BJ (cell line): ENCODE measurements at regions not wholly inside any gene's neighbourhood (a gene's known extent, or its start where the extent isn't known, plus 50 kb on each side); places are given as distances from the start of the nearest gene placed in this dataset.
"Not testable (repeated sequence)": the region's sequence is repeated elsewhere in the genome, so short reads cannot be mapped to it uniquely, and the experiment has no call there.

Experiments used
- CTCF ChIA-PET: fragments of 350-600 bp; formaldehyde crosslinking; extraction: SDS; loops from one replicate; lab custom pipeline; 2021; ENCODE audit warnings: antibody characterized with exemption, inconsistent platforms; lab: Yijun Ruan, JAX
- POLR2A ChIA-PET: fragments of 300-600 bp; sonication (Branson Sonifier 250); formaldehyde crosslinking; extraction: SDS; loops from one replicate; lab custom pipeline; 2021; ENCODE audit warnings: antibody characterized with exemption; lab: Charles Lee
- DNase-seq: peaks from one replicate; pipeline ENCODE4 v3.0.0-alpha.2; 2011; ENCODE audit warnings: low read depth
- H3K27me3 ChIP-seq: 2 replicates; pipeline ENCODE4 v1.6.0; 2011; ENCODE audit warnings: low read length; ENCODE audit not compliant: control insufficient read depth, insufficient read depth
- H3K36me3 ChIP-seq: 2 replicates; pipeline ENCODE4 v1.5.1; 2011; ENCODE audit warnings: low read length; ENCODE audit not compliant: control insufficient read depth, insufficient read depth
- H3K4me3 ChIP-seq: 2 replicates; pipeline ENCODE4 v1.5.1; 2011; ENCODE audit warnings: low read depth, mild to moderate bottlenecking, control low read depth, low read length
- TF ChIP-seq, protein P1 (sequence below): IDR thresholded peaks from 2 replicates; pipeline ENCODE4 v1.5.1; 2011; ENCODE audit warnings: low read depth, mild to moderate bottlenecking, control low read depth, inconsistent platforms, low read length, moderate library complexity; ENCODE audit not compliant: insufficient read depth

DNA sequence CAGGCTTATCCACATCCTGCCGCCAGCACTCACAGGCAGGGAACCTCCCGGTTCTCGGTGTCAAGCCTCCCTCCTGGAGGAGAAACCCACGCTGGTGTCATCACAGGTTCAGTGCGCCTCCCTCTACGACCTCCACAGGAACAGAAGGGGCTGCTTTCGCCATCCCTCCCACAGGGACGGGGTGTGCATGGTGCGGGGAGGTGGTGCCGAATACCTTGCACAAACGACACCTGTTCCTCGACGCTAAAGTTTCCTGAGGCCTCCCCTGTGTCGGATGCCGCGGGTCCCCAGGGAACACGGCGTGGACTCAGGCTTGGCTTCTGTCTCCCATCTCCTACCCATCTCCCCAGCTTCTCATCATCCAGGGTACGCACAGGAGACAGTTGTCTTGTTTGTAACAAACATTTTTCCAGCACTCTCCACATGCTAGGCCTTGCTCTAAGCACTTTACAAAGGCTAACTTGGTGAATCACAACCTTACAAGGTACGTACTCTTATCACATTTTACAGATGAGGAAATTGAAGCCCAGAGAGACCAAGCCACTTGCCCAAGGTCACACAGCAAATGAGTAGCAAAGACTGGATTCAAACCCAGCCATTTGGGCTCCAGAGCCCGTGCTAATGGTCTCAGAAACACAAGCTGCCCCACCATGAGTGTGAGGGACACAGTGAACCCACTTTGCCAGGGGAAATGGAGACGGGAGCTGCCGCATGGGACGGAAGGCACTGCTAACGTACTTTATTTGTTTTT is 271.6 kb downstream of the C16orf95 start:
- POLR2A ChIA-PET = no interaction called here
- CTCF ChIA-PET = interaction anchor here (0.6 kb wide), 1 partner anchor 246 kb away, joined by 3 read pairs; no protein-coding TSS in a partner anchor
- TF ChIP-seq, protein P1, sequence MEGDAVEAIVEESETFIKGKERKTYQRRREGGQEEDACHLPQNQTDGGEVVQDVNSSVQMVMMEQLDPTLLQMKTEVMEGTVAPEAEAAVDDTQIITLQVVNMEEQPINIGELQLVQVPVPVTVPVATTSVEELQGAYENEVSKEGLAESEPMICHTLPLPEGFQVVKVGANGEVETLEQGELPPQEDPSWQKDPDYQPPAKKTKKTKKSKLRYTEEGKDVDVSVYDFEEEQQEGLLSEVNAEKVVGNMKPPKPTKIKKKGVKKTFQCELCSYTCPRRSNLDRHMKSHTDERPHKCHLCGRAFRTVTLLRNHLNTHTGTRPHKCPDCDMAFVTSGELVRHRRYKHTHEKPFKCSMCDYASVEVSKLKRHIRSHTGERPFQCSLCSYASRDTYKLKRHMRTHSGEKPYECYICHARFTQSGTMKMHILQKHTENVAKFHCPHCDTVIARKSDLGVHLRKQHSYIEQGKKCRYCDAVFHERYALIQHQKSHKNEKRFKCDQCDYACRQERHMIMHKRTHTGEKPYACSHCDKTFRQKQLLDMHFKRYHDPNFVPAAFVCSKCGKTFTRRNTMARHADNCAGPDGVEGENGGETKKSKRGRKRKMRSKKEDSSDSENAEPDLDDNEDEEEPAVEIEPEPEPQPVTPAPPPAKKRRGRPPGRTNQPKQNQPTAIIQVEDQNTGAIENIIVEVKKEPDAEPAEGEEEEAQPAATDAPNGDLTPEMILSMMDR = no peak

DNA sequence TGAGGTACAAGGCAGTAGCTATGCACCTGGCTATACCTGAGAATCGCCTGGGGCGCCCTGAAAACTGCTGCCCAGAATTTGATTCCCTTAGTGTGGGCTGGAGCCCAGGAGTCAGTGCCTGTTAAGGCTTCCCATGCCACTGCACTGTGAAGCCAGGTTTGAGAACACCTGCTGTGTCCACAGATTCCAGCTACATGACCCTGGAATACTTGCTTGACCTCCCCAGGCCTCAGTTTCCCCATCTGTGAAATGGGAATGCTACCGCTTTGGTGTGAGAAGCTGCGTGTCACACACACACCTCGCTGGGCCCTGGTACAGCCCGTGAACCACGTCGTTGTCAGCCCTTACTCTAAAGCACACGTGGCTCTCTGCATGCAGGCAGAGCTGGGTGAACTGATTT is 271.0 kb downstream of the C16orf95 start:
- TF ChIP-seq, protein P1 = no peak
- Histone ChIP-seq H3K4me3 (no peak overlapping the region), H3K27me3 (peaks cover 17% of the 10 kb centered on the region), H3K36me3 (no peaks in the 10 kb centered on the region)
- CTCF ChIA-PET = interaction anchor here (0.6 to 1.9 kb wide), 2 partner anchors 16 to 247 kb away, joined by 3 to 19 read pairs; no protein-coding TSS in a partner anchor
- no peak for DNase-seq
- POLR2A ChIA-PET = no interaction called here

More for the DNA sequence above, 271.6 kb downstream of the C16orf95 start:
- no peak overlapping the region for H3K4me3 ChIP-seq
- H3K27me3 ChIP-seq = peaks cover 15% of the 10 kb centered on the region
- no peaks in the 10 kb centered on the region for H3K36me3 ChIP-seq
- DNase-seq = no peak

DNA sequence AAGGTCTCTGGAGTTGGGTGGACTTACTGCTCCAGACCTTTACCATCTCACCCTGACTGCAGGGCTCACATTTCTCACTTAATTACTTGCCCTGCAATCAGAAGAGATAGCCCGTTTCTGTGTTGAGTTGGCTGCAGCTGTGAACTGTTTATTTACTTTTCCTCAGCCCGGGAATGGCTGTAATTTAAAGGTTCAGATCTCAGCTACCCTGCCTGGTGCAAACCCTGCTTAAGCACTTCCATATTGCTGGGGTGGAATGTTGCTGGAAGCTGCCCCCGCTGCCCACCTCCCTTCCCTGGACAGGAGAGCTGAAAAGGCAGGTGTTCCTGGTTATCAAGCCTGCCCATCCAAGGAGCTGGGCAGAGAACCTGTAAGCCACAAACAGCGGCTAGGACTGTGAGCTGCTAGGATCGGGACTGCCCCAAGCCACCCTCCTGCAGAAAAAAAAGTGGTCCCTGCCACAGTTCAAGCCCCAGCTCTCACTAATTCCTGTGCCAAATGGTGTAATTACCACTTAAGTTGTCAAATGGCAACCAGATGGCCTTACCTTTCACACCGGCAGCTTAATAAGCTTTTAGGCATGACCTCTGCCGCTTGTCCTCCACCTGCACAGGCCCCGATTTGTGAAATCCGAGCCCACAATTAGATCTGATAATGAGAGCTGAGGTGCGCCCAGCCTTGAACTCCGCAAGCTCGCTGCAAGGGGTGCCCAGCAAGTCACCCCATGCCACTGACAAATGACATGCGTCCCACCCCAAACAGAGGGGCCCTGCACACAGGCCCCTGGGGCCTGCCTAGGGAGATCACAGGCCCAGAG is 269.8 kb downstream of the C16orf95 start:
- CTCF ChIA-PET = interaction anchor here (1.0 to 1.9 kb wide), 5 partner anchors 8 to 483 kb away, joined by 3 to 19 read pairs (median 3); no protein-coding TSS in a partner anchor
- no peak for DNase-seq
- H3K36me3 ChIP-seq = no peaks in the 10 kb centered on the region
- peaks cover 21% of the 10 kb centered on the region for H3K27me3 ChIP-seq
- no peak overlapping the region for H3K4me3 ChIP-seq
- POLR2A ChIA-PET = no interaction called here
- TF ChIP-seq, protein P1 = no peak

DNA sequence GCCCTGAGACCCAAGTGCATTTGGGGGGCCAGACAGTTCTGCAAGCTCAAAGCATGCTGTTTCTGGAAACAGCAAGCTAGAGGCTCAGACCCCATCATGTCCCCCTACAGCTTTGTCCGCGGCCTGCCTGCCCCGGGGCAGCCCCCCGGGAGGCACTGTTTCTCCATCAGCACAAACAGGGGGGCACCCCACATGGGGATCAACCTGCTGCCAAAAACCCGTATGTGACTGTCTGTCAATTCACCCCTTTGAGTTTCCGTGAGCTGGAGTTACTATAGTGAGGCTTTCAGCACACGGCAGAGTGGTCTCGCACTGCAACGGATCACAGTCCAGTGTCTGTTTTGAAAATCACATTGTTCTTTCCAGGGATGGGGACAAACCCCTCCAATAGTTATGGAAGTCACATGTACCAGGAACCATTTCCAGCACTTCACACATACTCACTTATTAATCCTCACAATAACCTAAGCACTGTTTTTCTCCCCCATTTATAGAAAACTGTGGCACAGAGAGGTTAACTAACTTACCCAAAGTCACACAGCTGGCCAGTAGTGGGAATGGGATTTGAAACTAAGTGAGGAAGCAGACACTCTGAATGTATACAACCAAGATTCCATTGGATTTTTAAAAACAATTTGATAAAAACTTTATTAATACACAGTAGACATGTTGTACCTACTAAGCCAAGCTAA is 269.0 kb downstream of the C16orf95 start:
- POLR2A ChIA-PET = no interaction called here
- H3K36me3 ChIP-seq = no peaks in the 10 kb centered on the region
- no peak overlapping the region for H3K4me3 ChIP-seq
- no peak for DNase-seq
- CTCF ChIA-PET = interaction anchor here (1.0 to 6.5 kb wide), 5 partner anchors 7 to 484 kb away, joined by 3 to 34 read pairs (median 4); no protein-coding TSS in a partner anchor
- TF ChIP-seq, protein P1 = no peak
- H3K27me3 ChIP-seq = peaks cover 21% of the 10 kb centered on the region

DNA sequence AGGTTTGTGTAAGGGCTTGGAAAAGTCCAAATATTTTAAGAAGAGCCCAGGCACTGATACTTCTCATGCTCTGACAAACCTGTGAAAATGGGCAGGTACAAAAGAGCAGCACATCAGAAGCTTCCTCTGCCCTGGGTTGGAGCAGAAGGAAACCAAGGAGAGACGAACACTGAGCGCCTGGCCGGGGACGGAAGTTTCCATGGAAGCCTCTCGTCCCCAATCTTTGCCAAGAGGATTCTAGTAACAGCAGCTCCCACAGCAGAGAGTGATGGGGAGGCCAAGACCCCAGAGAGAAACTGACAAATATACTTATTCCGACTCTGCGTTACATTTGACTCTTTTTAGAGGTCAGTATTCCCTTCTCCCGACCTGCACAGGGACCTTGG is 268.5 kb downstream of the C16orf95 start:
- DNase-seq = no peak
- CTCF ChIA-PET = interaction anchor here (1.0 to 6.5 kb wide), 3 partner anchors 7 to 14 kb away, joined by 3 to 34 read pairs (median 4); no protein-coding TSS in a partner anchor
- Histone ChIP-seq H3K36me3 (no peaks in the 10 kb centered on the region), H3K27me3 (peaks cover 17% of the 10 kb centered on the region), H3K4me3 (no peak overlapping the region)
- POLR2A ChIA-PET = no interaction called here
- TF ChIP-seq, protein P1 = no peak

DNA sequence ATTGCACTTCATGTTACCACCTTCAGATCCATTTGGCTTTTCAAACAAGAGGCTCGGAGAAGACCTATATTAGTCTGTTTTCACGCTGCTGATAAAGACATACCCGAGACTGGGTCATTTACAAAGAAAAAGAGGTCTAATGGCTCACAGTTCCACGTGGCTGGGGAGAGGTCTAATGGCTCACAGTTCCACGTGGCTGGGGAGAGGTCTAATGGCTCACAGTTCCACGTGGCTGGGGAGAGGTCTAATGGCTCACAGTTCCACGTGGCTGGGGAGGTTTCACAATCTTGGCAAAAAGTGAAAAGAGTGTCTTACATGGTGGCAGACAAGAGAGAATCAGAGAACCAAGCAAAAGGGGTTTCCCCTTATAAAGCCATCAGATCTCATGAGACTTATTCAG is 268.0 kb downstream of the C16orf95 start:
- H3K36me3 ChIP-seq, POLR2A ChIA-PET, DNase-seq, H3K4me3 ChIP-seq: not testable (repeated sequence)
- peaks cover 16% of the 10 kb centered on the region for H3K27me3 ChIP-seq
- CTCF ChIA-PET = interaction anchor here (6.5 kb wide), 1 partner anchor 14 kb away, joined by 34 read pairs; no protein-coding TSS in a partner anchor
